H9 (cell line): ENCODE measurements at regions not wholly inside any gene's neighbourhood (a gene's known extent, or its start where the extent isn't known, plus 50 kb on each side); places are given as distances from the start of the nearest gene placed in this dataset.

ENCODE experiments used
- DNase-seq: peaks from one replicate; pipeline ENCODE4 v3.0.0-alpha.2; 2017
- H2AFZ ChIP-seq: one replicate; pipeline ENCODE4 v1.6.1; 2013; ENCODE audit warnings: mild to moderate bottlenecking, low read length, control low read depth, moderate library complexity
- H2AK5ac ChIP-seq: 2 replicates; pipeline ENCODE4 v1.6.1; 2013; ENCODE audit warnings: low read length, control low read depth, mixed read lengths; ENCODE audit not compliant: insufficient read length
- H2BK120ac ChIP-seq: one replicate; pipeline ENCODE4 v1.6.1; 2013; ENCODE audit warnings: low read depth, mild to moderate bottlenecking, low read length, control low read depth, inconsistent platforms; ENCODE audit not compliant: poor library complexity, severe bottlenecking
- H2BK12ac ChIP-seq: 2 replicates; pipeline ENCODE4 v1.6.1; 2013; ENCODE audit warnings: low read length, control low read depth, mixed read lengths, low read depth; ENCODE audit not compliant: insufficient read length
- H2BK15ac ChIP-seq: 2 replicates; pipeline ENCODE4 v1.6.1; 2013; ENCODE audit warnings: low read depth, low read length, control low read depth
- H2BK20ac ChIP-seq: one replicate; pipeline ENCODE4 v1.6.1; 2013; ENCODE audit warnings: low read depth, mild to moderate bottlenecking, low read length, control low read depth, inconsistent platforms; ENCODE audit not compliant: poor library complexity, severe bottlenecking
- H2BK5ac ChIP-seq: 2 replicates; pipeline ENCODE4 v1.6.1; 2013; ENCODE audit warnings: low read length, control low read depth, mixed read lengths; ENCODE audit not compliant: insufficient read length
- H3K14ac ChIP-seq: 2 replicates; pipeline ENCODE4 v1.6.1; 2013; ENCODE audit warnings: low read length, control low read depth; ENCODE audit not compliant: insufficient read depth
- H3K18ac ChIP-seq: 2 replicates; pipeline ENCODE4 v1.6.1; 2013; ENCODE audit warnings: low read depth, mild to moderate bottlenecking, mixed read lengths, low read length, control low read depth; ENCODE audit not compliant: insufficient read length
- H3K23ac ChIP-seq: 2 replicates; pipeline ENCODE4 v1.6.1; 2013; ENCODE audit warnings: low read length, control low read depth, mixed read lengths, low read depth; ENCODE audit not compliant: insufficient read length
- H3K23me2 ChIP-seq: 2 replicates; pipeline ENCODE4 v1.6.1; 2013; ENCODE audit warnings: low read depth, mild to moderate bottlenecking, mixed read lengths, low read length, control low read depth; ENCODE audit not compliant: insufficient read length, poor library complexity, severe bottlenecking
- H3K27ac ChIP-seq: 2 replicates; pipeline ENCODE4 v1.5.1; 2013; ENCODE audit warnings: low read length, control low read depth, mixed read lengths, low read depth; ENCODE audit not compliant: insufficient read length
- H3K27me3 ChIP-seq: 2 replicates; pipeline ENCODE4 v1.6.1; 2013; ENCODE audit warnings: low read length, control low read depth, inconsistent platforms; ENCODE audit not compliant: insufficient read depth
- H3K4ac ChIP-seq: 2 replicates; pipeline ENCODE4 v1.6.1; 2013; ENCODE audit warnings: low read depth, mild to moderate bottlenecking, control low read depth, inconsistent platforms, low read length, moderate library complexity
- H3K4me1 ChIP-seq: 2 replicates; pipeline ENCODE4 v1.6.1; 2013; ENCODE audit warnings: low read length, control low read depth, inconsistent platforms; ENCODE audit not compliant: insufficient read depth
- H3K4me2 ChIP-seq: 2 replicates; pipeline ENCODE4 v1.6.1; 2013; ENCODE audit warnings: low read length, control low read depth, mixed read lengths; ENCODE audit not compliant: insufficient read length, insufficient read depth
- H3K56ac ChIP-seq: 2 replicates; pipeline ENCODE4 v1.6.1; 2013; ENCODE audit warnings: low read depth, mild to moderate bottlenecking, mixed read lengths, low read length, control low read depth; ENCODE audit not compliant: insufficient read length
- H3K79me1 ChIP-seq: 2 replicates; pipeline ENCODE4 v1.6.1; 2013; ENCODE audit warnings: low read depth, mild to moderate bottlenecking, moderate library complexity, low read length, control low read depth, inconsistent platforms; ENCODE audit not compliant: insufficient read depth, poor library complexity, severe bottlenecking
- H3K79me2 ChIP-seq: 2 replicates; pipeline ENCODE4 v1.6.1; 2013; ENCODE audit warnings: low read length, control low read depth, inconsistent platforms; ENCODE audit not compliant: insufficient read depth
- H3K9ac ChIP-seq: 2 replicates; pipeline ENCODE4 v1.6.1; 2013; ENCODE audit warnings: low read length, control low read depth, mixed read lengths; ENCODE audit not compliant: insufficient read length; ENCODE audit errors: extremely low read depth
- H3K9me3 ChIP-seq: one replicate; pipeline ENCODE4 v1.6.1; 2013; ENCODE audit warnings: low read depth, low read length, inconsistent platforms; ENCODE audit not compliant: control insufficient read depth
- H3T11ph ChIP-seq: one replicate; pipeline ENCODE4 v1.6.1; 2013; ENCODE audit warnings: mild to moderate bottlenecking, low read length, control low read depth, inconsistent platforms
- H4K20me1 ChIP-seq: one replicate; pipeline ENCODE4 v1.6.1; 2013; ENCODE audit not compliant: control insufficient read depth, insufficient read length, insufficient read depth
- H4K5ac ChIP-seq: 2 replicates; pipeline ENCODE4 v1.6.1; 2013; ENCODE audit warnings: low read depth, mild to moderate bottlenecking, mixed read lengths, low read length, control low read depth; ENCODE audit not compliant: insufficient read length
- H4K8ac ChIP-seq: replicated peaks from 2 replicates; pipeline ENCODE4 v1.6.1; 2013; ENCODE audit warnings: low read length, control low read depth, mixed read lengths, low read depth; ENCODE audit not compliant: insufficient read length
- H4K91ac ChIP-seq: 2 replicates; pipeline ENCODE4 v1.6.1; 2013; ENCODE audit warnings: low read depth, mild to moderate bottlenecking, moderate library complexity, mixed read lengths, low read length, control low read depth; ENCODE audit not compliant: insufficient read length
- H3K27ac Mint-ChIP-seq, 3 experiments: 2 replicates in 2 of 3; 3 replicates in 1 of 3; pipeline ENCODE4 v1.8.0; 2020 to 2021; ENCODE audit warnings: mixed read lengths in 3 of 3, mild to moderate bottlenecking in 1 of 3, moderate library complexity in 1 of 3
- H3K27me3 Mint-ChIP-seq: 2 replicates; pipeline ENCODE4 v1.8.0; 2021; ENCODE audit warnings: low read depth, mild to moderate bottlenecking, moderate library complexity, mixed read lengths
- H3K36me3 Mint-ChIP-seq, 3 experiments: 2 replicates in 2 of 3; 3 replicates in 1 of 3; pipeline ENCODE4 v1.8.0; 2020 to 2021; ENCODE audit warnings: low read depth in 3 of 3, mixed read lengths in 3 of 3; ENCODE audit not compliant: insufficient read depth in 1 of 3
- H3K4me1 Mint-ChIP-seq, 2 experiments: 2 replicates each; pipeline ENCODE4 v1.8.0; 2020; ENCODE audit warnings: mixed read lengths in 2 of 2
- H3K4me3 Mint-ChIP-seq, 2 experiments: 2 replicates in 1 of 2; 3 replicates in 1 of 2; pipeline ENCODE4 v1.8.0; 2020 to 2021; ENCODE audit warnings: mild to moderate bottlenecking in 2 of 2, mixed read lengths in 2 of 2, moderate library complexity in 1 of 2
- H3K9me3 Mint-ChIP-seq, 2 experiments: 2 replicates in 1 of 2; 3 replicates in 1 of 2; pipeline ENCODE4 v1.8.0; 2020; ENCODE audit warnings: mild to moderate bottlenecking in 2 of 2, mixed read lengths in 2 of 2, moderate library complexity in 1 of 2
- WGBS: extraction: QIAGEN DNeasy Blood & Tissue Kit; methylation state at CpG from one replicate; pipeline ENCODE4 v1.1.7; 2013; ENCODE audit warnings: missing lambda C conversion rate, low lambda C conversion rate, mixed read lengths; ENCODE audit not compliant: insufficient read length; ENCODE audit errors: extremely low coverage; 5-methylcytosine and 5-hydroxymethylcytosine counted together
- TF ChIP-seq, protein P1 (sequence below): fragments of 200-600 bp; sonication (generic); conservative IDR thresholded peaks from 3 replicates; pipeline ENCODE4 v1.8.0; 2021; ENCODE audit warnings: antibody characterized with exemption, mild to moderate bottlenecking

DNA sequence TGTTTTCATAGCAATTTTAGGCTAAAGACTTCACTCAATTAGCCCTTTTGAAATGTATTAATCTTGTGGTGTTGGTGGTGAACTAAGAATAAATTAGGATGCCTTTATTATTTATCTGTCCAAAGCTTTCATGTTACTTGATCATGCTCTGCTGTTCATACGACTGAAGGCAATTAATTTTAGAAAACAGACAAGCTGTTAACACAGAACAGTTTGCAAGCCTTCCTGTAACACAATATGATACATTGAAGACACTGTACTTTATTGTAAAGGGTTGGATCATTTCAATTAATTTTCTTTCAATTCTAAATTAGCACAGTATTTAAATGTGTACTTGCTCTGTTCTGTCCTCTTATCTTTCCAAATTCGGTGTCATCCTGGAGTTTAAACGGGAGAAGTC is 794.3 kb upstream of the MIR17HG start:
- no peaks in the 10 kb centered on the region for H4K20me1 ChIP-seq
- no peaks in the 10 kb centered on the region for H3K23me2 ChIP-seq
- H3K27ac ChIP-seq, result no peak overlapping the region
- H3K36me3 Mint-ChIP-seq, result peaks cover 0 to 3% (median 2%) of the 10 kb centered on the region in 3 experiments; a peak in 4 of 7 replicates
- no peaks in the 10 kb centered on the region for H3K9me3 ChIP-seq
- no peak overlapping the region for H3T11ph ChIP-seq
- H3K27me3 Mint-ChIP-seq, result no peaks in the 10 kb centered on the region; the same call in 1 of the 2 replicates
- no peak overlapping the region for H2BK15ac ChIP-seq
- H3K79me1 ChIP-seq, result no peaks in the 10 kb centered on the region
- H3K9ac ChIP-seq, result no peak overlapping the region
- no peak overlapping the region for H2AK5ac ChIP-seq
- 0 out of 4 replicates have a peak, but pooled peaks cover 0 to 3% of the 10 kb centered on the region in 2 experiments for H3K4me1 Mint-ChIP-seq
- H2AFZ ChIP-seq, result no peak overlapping the region
- no peak overlapping the region for H2BK5ac ChIP-seq
- H3K14ac ChIP-seq, result no peak overlapping the region
- no CpG with 5 or more reads among the region's 3 CpGs for WGBS
- H2BK12ac ChIP-seq, result no peak overlapping the region
- H3K56ac ChIP-seq, result no peak overlapping the region
- H3K79me2 ChIP-seq, result no peaks in the 10 kb centered on the region
- peaks cover 3 to 6% of the 10 kb centered on the region in 2 experiments for H3K9me3 Mint-ChIP-seq
- H4K91ac ChIP-seq, result no peak overlapping the region
- H3K4me1 ChIP-seq, result no peaks in the 10 kb centered on the region
- H4K5ac ChIP-seq, result no peak overlapping the region
- no peak for DNase-seq
- TF ChIP-seq, protein P1, sequence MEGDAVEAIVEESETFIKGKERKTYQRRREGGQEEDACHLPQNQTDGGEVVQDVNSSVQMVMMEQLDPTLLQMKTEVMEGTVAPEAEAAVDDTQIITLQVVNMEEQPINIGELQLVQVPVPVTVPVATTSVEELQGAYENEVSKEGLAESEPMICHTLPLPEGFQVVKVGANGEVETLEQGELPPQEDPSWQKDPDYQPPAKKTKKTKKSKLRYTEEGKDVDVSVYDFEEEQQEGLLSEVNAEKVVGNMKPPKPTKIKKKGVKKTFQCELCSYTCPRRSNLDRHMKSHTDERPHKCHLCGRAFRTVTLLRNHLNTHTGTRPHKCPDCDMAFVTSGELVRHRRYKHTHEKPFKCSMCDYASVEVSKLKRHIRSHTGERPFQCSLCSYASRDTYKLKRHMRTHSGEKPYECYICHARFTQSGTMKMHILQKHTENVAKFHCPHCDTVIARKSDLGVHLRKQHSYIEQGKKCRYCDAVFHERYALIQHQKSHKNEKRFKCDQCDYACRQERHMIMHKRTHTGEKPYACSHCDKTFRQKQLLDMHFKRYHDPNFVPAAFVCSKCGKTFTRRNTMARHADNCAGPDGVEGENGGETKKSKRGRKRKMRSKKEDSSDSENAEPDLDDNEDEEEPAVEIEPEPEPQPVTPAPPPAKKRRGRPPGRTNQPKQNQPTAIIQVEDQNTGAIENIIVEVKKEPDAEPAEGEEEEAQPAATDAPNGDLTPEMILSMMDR, result no peak
- no peak overlapping the region for H2BK20ac ChIP-seq
- H3K18ac ChIP-seq, result no peak overlapping the region
- H3K4me2 ChIP-seq, result no peak overlapping the region
- H3K27ac Mint-ChIP-seq, result no peak overlapping the region
- no peak overlapping the region for H3K4ac ChIP-seq
- no peak overlapping the region for H2BK120ac ChIP-seq
- H3K23ac ChIP-seq, result no peak overlapping the region
- H4K8ac ChIP-seq, result no peak overlapping the region
- H3K4me3 Mint-ChIP-seq, result no peak overlapping the region
- no peaks in the 10 kb centered on the region for H3K27me3 ChIP-seq
